AG04450 (cell line): ENCODE measurements at regions not wholly inside any gene's neighbourhood (a gene's known extent, or its start where the extent isn't known, plus 50 kb on each side); places are given as distances from the start of the nearest gene placed in this dataset.

ENCODE experiments used
- CTCF ChIA-PET: fragments of 300-600, 350-600 bp; formaldehyde crosslinking; extraction: SDS; loops from one replicate; lab custom pipeline; 2022; ENCODE audit warnings: antibody characterized with exemption, inconsistent platforms; lab: Charles Lee
- POLR2A ChIA-PET: fragments of 350-600 bp; formaldehyde crosslinking; extraction: SDS; loops from one replicate; lab custom pipeline; 2021; ENCODE audit warnings: antibody characterized with exemption, inconsistent platforms; lab: Yijun Ruan, JAX
- DNase-seq: peaks from one replicate; pipeline ENCODE4 v3.0.0-alpha.2; 2011; ENCODE audit warnings: low read depth, low spot score
- H3K27ac ChIP-seq: one replicate; pipeline ENCODE4 v1.5.1; 2012; ENCODE audit warnings: low read depth, low read length, control low read depth
- H3K27me3 ChIP-seq: one replicate; pipeline ENCODE4 v1.6.0; 2012; ENCODE audit warnings: low read length; ENCODE audit not compliant: control insufficient read depth, insufficient read depth
- H3K4me3 ChIP-seq: 2 replicates; pipeline ENCODE4 v1.5.1; 2011; ENCODE audit warnings: mild to moderate bottlenecking, low read depth, low read length, control low read depth
- H3K9me3 ChIP-seq: 2 replicates; pipeline ENCODE4 v1.5.1; 2012; ENCODE audit warnings: low read length; ENCODE audit not compliant: control insufficient read depth, insufficient read depth
- CTCF ChIP-seq: IDR thresholded peaks from 2 replicates; pipeline ENCODE4 v1.5.1; 2011; ENCODE audit warnings: low read depth, low read length, control low read depth, inconsistent platforms

- ChIA-PET POLR2A (no interaction called here), CTCF (no interaction called here)
These were observed 103.6 kb downstream of the RMI2 start for GRCh38 chr16:11448796-11449416.

GRCh38 chr16:11449716-11450115 lies 104.5 kb downstream of the RMI2 start:
- no peak for TF ChIP-seq CTCF
- H3K4me3 ChIP-seq = no peak overlapping the region
- ChIA-PET POLR2A (no interaction called here), CTCF (no interaction called here)
- H3K9me3 ChIP-seq = peaks cover 3% of the 10 kb centered on the region; the same call in 1 of the 2 replicates
- H3K27me3 ChIP-seq = peaks cover 26% of the 10 kb centered on the region
- no peak for DNase-seq
- H3K27ac ChIP-seq = no peak overlapping the region

More at GRCh38 chr16:11448796-11449416, 103.6 kb downstream of the RMI2 start:
- H3K9me3 ChIP-seq = peaks cover 3% of the 10 kb centered on the region; the same call in 1 of the 2 replicates
- TF ChIP-seq CTCF = no peak
- no peak for DNase-seq
- H3K27me3 ChIP-seq = peaks cover 26% of the 10 kb centered on the region
- H3K27ac ChIP-seq = no peak overlapping the region
- H3K4me3 ChIP-seq = no peak overlapping the region

GRCh38 chr16:11450136-11450535 lies 104.9 kb downstream of the RMI2 start:
- Histone ChIP-seq H3K4me3 (no peak overlapping the region), H3K27me3 (peaks cover 26% of the 10 kb centered on the region)
- POLR2A ChIA-PET = no interaction called here

GRCh38 chr16:11452298-11452697 lies 107.0 kb downstream of the RMI2 start:
- no peak overlapping the region for H3K4me3 ChIP-seq
- TF ChIP-seq CTCF = no peak
- ChIA-PET CTCF (no interaction called here), POLR2A (no interaction called here)
- peaks cover 6% of the 10 kb centered on the region; the same call in 1 of the 2 replicates for H3K9me3 ChIP-seq
- H3K27me3 ChIP-seq = peaks cover 21% of the 10 kb centered on the region
- DNase-seq = no peak
- no peak overlapping the region for H3K27ac ChIP-seq

More at GRCh38 chr16:11450136-11450535, 104.9 kb downstream of the RMI2 start:
- no peak overlapping the region for H3K27ac ChIP-seq
- DNase-seq = no peak
- H3K9me3 ChIP-seq = peaks cover 3% of the 10 kb centered on the region; the same call in 1 of the 2 replicates
- CTCF ChIA-PET = no interaction called here
- TF ChIP-seq CTCF = no peak

GRCh38 chr16:11452746-11453389 lies 107.6 kb downstream of the RMI2 start:
- Histone ChIP-seq H3K27me3 (peaks cover 21% of the 10 kb centered on the region), H3K27ac (no peak overlapping the region), H3K4me3 (no peak overlapping the region), H3K9me3 (peaks cover 6% of the 10 kb centered on the region; the same call in 1 of the 2 replicates)
- no peak for TF ChIP-seq CTCF
- no peak for DNase-seq
- POLR2A ChIA-PET = no interaction called here
- CTCF ChIA-PET = interaction anchor here (1.5 kb wide), 1 partner anchor 490 kb away, joined by 4 read pairs; no protein-coding TSS in a partner anchor
